Dermis blood vessel endothelial cell (primary cell): ENCODE measurements at regions not wholly inside any gene's neighbourhood (a gene's known extent, or its start where the extent isn't known, plus 50 kb on each side); places are given as distances from the start of the nearest gene placed in this dataset.

Source experiments
- DNase-seq: peaks from one replicate; pipeline ENCODE4 v3.0.0; 2010

- DNase-seq, result no peak
Observed at GRCh38 chr4:24417206-24417605, 167.1 kb downstream of the DHX15 start.

- DNase-seq, result no peak
Observed at GRCh38 chr4:24416293-24416692, 168.1 kb downstream of the DHX15 start.

- DNase-seq, result no peak
Observed at GRCh38 chr4:24413311-24413784, 171.0 kb downstream of the DHX15 start.

GRCh38 chr4:24411806-24412205, 172.5 kb downstream of the DHX15 start:
- no peak for DNase-seq

- no peak for DNase-seq
Observed at GRCh38 chr4:24411299-24411698, 173.1 kb downstream of the DHX15 start.

- DNase-seq, result no peak
Observed at GRCh38 chr4:24408640-24409039, 175.7 kb downstream of the DHX15 start.

GRCh38 chr4:24405926-24406325, 178.4 kb downstream of the DHX15 start:
- no peak for DNase-seq

GRCh38 chr4:24405341-24405740, 179.0 kb downstream of the DHX15 start:
- DNase-seq, result no peak

GRCh38 chr4:24404281-24404680, 180.1 kb downstream of the DHX15 start:
- no peak for DNase-seq

- no peak for DNase-seq
Observed at GRCh38 chr4:24403265-24403664, 181.1 kb downstream of the DHX15 start.

- DNase-seq, result no peak
Observed at GRCh38 chr4:24400537-24400936, 183.8 kb downstream of the DHX15 start.

- DNase-seq, result no peak
Observed at GRCh38 chr4:24396988-24397387, 187.4 kb downstream of the DHX15 start.

GRCh38 chr4:24395937-24396336, 188.4 kb downstream of the DHX15 start:
- DNase-seq, result no peak

- DNase-seq, result no peak
Observed at GRCh38 chr4:24394041-24394440, 190.3 kb downstream of the DHX15 start.

- no peak for DNase-seq
Observed at GRCh38 chr4:24392613-24393012, 191.7 kb downstream of the DHX15 start.

GRCh38 chr4:24382381-24382780, 202.0 kb downstream of the DHX15 start:
- no peak for DNase-seq

- no peak for DNase-seq
Observed at GRCh38 chr4:24380957-24381665, 203.2 kb downstream of the DHX15 start.

- DNase-seq, result no peak
Observed at GRCh38 chr4:24373704-24374103, 210.7 kb downstream of the DHX15 start.

- DNase-seq, result no peak
Observed at GRCh38 chr4:24372881-24373280, 211.5 kb downstream of the DHX15 start.

- no peak for DNase-seq
Observed at GRCh38 chr4:24372341-24372740, 212.0 kb downstream of the DHX15 start.

GRCh38 chr4:24370421-24370820, 213.9 kb downstream of the DHX15 start:
- DNase-seq, result no peak

- no peak for DNase-seq
Observed at GRCh38 chr4:24369507-24370029, 214.8 kb downstream of the DHX15 start.

GRCh38 chr4:24368801-24369200, 215.6 kb downstream of the DHX15 start:
- DNase-seq, result no peak

- no peak for DNase-seq
Observed at GRCh38 chr4:24364852-24365251, 219.5 kb downstream of the DHX15 start.

GRCh38 chr4:24364249-24364648, 220.1 kb downstream of the DHX15 start:
- no peak for DNase-seq
